Fibroblast of villous mesenchyme (primary cell): ENCODE measurements at regions not wholly inside any gene's neighbourhood (a gene's known extent, or its start where the extent isn't known, plus 50 kb on each side); places are given as distances from the start of the nearest gene placed in this dataset.

Experiments used
- DNase-seq: peaks from one replicate; pipeline ENCODE4 v3.0.0-alpha.2; 2010; ENCODE audit warnings: low read depth
- H3K4me3 ChIP-seq: 2 replicates; pipeline ENCODE4 v1.5.1; 2011; ENCODE audit warnings: low read depth, mild to moderate bottlenecking, low read length
- TF ChIP-seq, protein P1 (sequence below): IDR thresholded peaks from 2 replicates; pipeline ENCODE4 v1.5.1; 2012; ENCODE audit warnings: low read depth, mild to moderate bottlenecking, low read length; ENCODE audit not compliant: insufficient read depth

DNA sequence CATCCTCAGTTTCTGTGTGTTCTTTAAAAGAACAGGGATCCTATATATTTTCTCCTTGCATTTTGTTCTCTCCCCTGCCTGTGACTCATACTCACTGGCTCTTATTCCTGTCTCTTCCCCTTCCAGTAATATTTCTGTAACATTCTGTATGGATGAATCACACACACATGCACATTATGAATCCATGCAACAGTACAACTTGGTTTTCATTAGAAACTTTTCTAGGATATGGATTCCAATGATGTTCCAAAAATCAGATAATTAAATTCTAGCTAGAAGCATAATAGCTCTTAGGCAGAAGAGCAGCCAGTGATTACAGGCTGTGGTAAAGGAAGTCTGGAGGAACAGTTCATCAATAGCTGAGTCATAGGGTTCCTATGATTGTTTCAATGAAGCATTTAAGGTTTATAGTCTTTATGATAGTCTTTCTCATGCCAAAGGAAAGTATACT lies 119.6 kb upstream of the PMFBP1 start:
- TF ChIP-seq, protein P1, sequence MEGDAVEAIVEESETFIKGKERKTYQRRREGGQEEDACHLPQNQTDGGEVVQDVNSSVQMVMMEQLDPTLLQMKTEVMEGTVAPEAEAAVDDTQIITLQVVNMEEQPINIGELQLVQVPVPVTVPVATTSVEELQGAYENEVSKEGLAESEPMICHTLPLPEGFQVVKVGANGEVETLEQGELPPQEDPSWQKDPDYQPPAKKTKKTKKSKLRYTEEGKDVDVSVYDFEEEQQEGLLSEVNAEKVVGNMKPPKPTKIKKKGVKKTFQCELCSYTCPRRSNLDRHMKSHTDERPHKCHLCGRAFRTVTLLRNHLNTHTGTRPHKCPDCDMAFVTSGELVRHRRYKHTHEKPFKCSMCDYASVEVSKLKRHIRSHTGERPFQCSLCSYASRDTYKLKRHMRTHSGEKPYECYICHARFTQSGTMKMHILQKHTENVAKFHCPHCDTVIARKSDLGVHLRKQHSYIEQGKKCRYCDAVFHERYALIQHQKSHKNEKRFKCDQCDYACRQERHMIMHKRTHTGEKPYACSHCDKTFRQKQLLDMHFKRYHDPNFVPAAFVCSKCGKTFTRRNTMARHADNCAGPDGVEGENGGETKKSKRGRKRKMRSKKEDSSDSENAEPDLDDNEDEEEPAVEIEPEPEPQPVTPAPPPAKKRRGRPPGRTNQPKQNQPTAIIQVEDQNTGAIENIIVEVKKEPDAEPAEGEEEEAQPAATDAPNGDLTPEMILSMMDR, result no peak
- peak; percentile 93 for DNase-seq
- H3K4me3 ChIP-seq, result peak overlapping the region; percentile 5

DNA sequence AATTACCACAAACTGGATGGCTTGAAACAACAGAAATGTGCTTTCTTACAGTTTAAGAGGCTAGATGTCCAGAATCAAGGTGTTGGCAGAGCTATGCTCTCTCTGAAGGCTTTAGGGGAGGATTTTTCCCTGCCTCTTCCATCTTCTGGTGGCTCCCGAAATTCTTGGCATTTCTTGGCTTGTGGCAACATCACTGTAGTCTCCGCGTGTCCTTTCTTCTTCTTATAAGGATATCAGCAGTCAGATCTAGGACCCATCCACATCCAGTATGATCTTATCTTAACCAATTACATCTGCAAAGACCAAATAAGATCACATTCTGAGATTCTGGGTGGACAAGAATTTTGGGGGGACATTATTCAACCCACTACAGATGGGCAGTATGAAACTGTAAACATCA lies 119.2 kb upstream of the PMFBP1 start:
- TF ChIP-seq, protein P1, result no peak
- DNase-seq, result no peak
- peak overlapping the region; percentile 5 for H3K4me3 ChIP-seq

DNA sequence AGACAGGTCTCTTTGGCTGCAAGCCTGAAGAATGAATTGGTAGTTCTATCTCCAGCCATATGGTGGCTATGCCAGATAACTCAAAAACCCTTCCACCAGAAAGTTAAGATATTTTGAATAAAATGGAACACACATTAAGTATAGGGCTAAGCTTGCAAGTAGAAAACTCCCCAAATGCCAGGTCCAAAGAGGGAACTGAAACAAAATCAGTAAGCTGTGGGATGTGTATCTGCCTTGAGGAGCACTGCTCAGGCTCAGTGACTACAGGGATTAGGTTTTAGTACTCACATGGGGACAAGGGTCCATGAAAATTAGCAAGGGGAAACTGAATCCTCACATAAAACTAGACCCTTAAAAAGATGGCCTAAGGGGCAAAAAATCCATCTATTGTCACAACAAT lies 115.7 kb upstream of the PMFBP1 start:
- TF ChIP-seq, protein P1, result no peak
- no peak for DNase-seq
- no peak overlapping the region for H3K4me3 ChIP-seq

DNA sequence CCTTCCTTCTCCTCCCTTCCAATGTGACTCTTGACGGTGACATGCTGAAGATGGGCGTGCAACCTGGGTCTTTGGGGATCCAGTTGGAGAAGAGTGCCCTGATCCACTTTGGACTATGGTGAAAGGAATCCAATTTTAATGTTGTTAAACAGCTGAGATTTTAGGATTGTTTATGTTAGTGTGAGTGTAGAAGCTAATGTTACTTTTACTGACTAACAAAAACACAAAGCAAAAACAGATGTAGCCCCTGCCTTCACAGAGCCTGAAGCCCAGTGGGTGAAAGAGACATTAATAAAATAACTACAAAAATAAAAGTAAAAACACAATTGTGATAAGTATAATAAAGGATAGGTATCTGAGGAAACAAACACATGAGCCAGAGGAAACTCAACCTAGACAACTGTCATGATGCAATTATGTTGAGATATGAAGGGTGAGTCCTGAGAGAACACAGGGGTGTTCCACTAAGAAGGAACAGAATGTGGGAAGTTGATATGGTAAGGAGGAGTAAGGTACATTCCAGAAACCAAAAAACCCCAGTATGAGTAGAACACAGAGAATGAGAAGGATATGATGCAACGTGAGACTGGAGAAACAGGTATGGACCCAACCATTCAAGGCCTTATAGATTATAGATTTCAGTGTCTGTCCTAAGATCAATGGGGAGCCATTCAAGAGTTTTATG lies 115.1 kb upstream of the PMFBP1 start:
- TF ChIP-seq, protein P1, result no peak
- no peak overlapping the region for H3K4me3 ChIP-seq
- DNase-seq, result no peak

DNA sequence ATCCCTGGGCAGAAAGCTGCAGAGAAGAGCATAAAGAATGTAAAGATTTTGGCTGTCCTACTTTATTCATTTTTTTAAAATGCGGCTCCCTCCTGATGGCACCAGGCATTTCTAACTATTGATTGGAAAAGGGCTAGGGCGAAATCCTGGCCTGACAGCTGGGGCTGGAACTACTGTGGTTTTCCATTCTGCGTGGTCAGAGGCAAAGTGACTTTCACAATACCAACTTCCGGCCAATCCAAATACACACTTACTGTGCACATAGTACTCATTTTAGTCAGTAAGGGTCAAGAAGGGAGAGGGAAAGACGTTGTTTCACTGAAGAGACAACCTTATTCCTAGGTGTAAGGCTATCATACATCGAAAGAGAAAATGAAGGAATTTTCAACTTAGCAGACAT lies 113.8 kb upstream of the PMFBP1 start:
- H3K4me3 ChIP-seq, result no peak overlapping the region
- DNase-seq, result peak; percentile 7
- TF ChIP-seq, protein P1, result no peak

DNA sequence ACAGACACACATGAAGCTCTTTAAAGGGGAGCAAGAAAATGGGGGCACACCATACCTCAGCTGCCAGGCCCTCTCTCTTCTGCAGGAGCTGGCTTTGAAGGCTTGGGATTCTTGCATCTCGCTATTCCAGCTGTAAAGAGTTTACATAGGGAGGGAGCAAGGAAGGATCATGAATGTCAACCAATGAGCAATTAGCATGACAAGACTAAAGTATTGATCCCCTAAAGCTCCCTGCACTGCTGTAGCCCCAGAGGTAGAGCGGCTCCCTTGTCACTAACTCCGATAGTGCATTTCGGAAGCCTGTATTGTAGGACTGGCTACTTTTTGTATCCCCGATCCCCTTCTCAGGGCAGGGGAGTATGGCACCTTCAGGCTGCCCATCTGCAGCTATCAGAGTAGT lies 113.4 kb upstream of the PMFBP1 start:
- H3K4me3 ChIP-seq, result no peak overlapping the region
- no peak for DNase-seq
- TF ChIP-seq, protein P1, result no peak

DNA sequence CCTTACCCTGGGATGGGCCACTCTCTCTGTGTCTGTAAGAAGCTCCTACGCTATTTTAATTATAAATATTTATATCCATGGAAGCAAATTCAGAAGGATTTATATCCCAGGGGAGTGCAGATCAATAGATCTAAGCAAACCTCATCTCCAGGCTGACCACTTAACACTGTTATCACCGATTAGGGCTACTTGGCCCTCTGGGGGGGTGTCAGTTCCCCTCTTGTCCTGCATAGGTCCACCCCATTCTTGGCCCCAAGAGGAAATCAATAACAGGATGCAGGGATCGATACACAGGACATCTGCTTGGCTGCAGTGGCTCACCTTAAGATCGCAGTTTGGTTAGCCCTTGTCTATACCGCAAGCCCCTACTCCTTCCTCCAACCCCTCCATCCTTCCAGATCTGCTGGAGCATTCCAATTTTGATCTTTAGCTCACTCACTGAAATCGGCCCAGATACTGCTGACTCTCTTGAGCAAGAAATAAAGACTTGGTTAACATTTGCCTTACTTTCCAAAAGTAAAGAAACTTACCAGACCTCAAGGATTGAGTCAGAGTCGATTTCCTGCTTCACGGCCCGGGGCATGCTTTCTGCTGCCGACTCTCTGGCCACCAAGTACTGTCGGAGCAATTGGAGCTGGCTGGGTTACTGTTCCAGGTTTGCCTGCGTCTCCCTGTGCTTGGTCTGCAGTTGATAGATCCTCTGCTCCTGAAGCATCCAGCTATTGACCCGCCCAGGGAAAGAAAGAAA lies 112.3 kb upstream of the PMFBP1 start:
- TF ChIP-seq, protein P1, result no peak
- DNase-seq, result no peak

More for the DNA sequence above, 112.3 kb upstream of the PMFBP1 start:
- no peak overlapping the region for H3K4me3 ChIP-seq
